Right cardiac atrium (tissue), 5 donors: ENCODE measurements at regions not wholly inside any gene's neighbourhood (a gene's known extent, or its start where the extent isn't known, plus 50 kb on each side); places are given as distances from the start of the nearest gene placed in this dataset.
"Not testable (repeated sequence)": the region's sequence is repeated elsewhere in the genome, so short reads cannot be mapped to it uniquely, and the experiment has no call there.

Experiments used
- ATAC-seq, 2 donors: fragments of 200-7000 bp; cut with Tn5 transposase; one replicate each; pipeline versions ENCODE4 v1.8.0 to v1.9.1; 2020; ENCODE audit warnings: moderate library complexity in 2 of 2, mild to moderate bottlenecking in 1 of 2
- DNase-seq, 3 donors: peaks; one replicate each; pipeline ENCODE4 v3.0.0-alpha.2; 2020
- H3K27ac ChIP-seq: one replicate; pipeline ENCODE4 v1.5.1; 2013; ENCODE audit warnings: mild to moderate bottlenecking, low read length, control low read depth, moderate library complexity
- H3K27me3 ChIP-seq: one replicate; pipeline ENCODE4 v1.6.1; 2013; ENCODE audit not compliant: control insufficient read depth, insufficient read depth
- H3K4me1 ChIP-seq: one replicate; pipeline ENCODE4 v1.6.1; 2013; ENCODE audit warnings: low read length; ENCODE audit not compliant: control insufficient read depth, insufficient read depth
- H3K4me3 ChIP-seq: one replicate; pipeline ENCODE4 v1.5.1; 2013; ENCODE audit warnings: low read length, control low read depth
- H3K9me3 ChIP-seq: one replicate; pipeline ENCODE4 v1.6.1; 2013; ENCODE audit warnings: low read length; ENCODE audit not compliant: control insufficient read depth
- WGBS: extraction: QIAGEN DNeasy Blood & Tissue Kit; methylation state at CpG from one replicate; pipeline ENCODE4 v1.1.7; 2013; 5-methylcytosine and 5-hydroxymethylcytosine counted together
- intact Hi-C, 4 donors: fragments of 100-400 bp; cut with DNase I; formaldehyde crosslinking; loops; one replicate each; pipeline versions ENCODE4 v1.11.0 to v1.14.0; 2022 to 2023
- donor health status: healthy with polysubstance abuse.
- donor health status: DM: no; HTN: yes; CAD: no.
- donor health status: DM: no; HTN: no; CAD: no.
- donor health status: DM: no; HTN: yes; CAD: no; lungs with severe emphysema.
- donor health status: DM: yes; HTN: yes; CAD: no.

GRCh38 chr2:91526083-91526482 lies 2834.6 kb downstream of the RPIA start:
- peak in 1 of 3 donors; percentile 3 for DNase-seq
- H3K4me3 ChIP-seq, H3K27me3 ChIP-seq, intact Hi-C loops, H3K27ac ChIP-seq, H3K4me1 ChIP-seq, H3K9me3 ChIP-seq, ATAC-seq: not testable (repeated sequence)
- 81% methylated on average over 2 of the region's 5 CpGs for WGBS

- H3K4me1 ChIP-seq, H3K27ac ChIP-seq, ATAC-seq, H3K9me3 ChIP-seq, H3K4me3 ChIP-seq, H3K27me3 ChIP-seq, intact Hi-C loops: not testable (repeated sequence)
- DNase-seq, result peak; percentile 8 to 46 (median 45)
- WGBS, result 90% methylated on average over 2 of the region's 2 CpGs
These were observed 2835.6 kb downstream of the RPIA start for GRCh38 chr2:91527056-91527455.

GRCh38 chr2:91527491-91528031 lies 2836.1 kb downstream of the RPIA start:
- DNase-seq, result peak; percentile 16 to 75 (median 51)
- H3K4me3 ChIP-seq, H3K4me1 ChIP-seq, H3K27ac ChIP-seq, H3K9me3 ChIP-seq, H3K27me3 ChIP-seq, intact Hi-C loops, ATAC-seq: not testable (repeated sequence)
- WGBS, result 91% methylated on average over 7 of the region's 7 CpGs

- ATAC-seq, H3K4me1 ChIP-seq, H3K4me3 ChIP-seq, H3K9me3 ChIP-seq, H3K27me3 ChIP-seq, H3K27ac ChIP-seq, intact Hi-C loops: not testable (repeated sequence)
- peak; percentile 7 to 48 (median 27) for DNase-seq
- 96% methylated on average over 2 of the region's 2 CpGs for WGBS
These were observed 2836.9 kb downstream of the RPIA start for GRCh38 chr2:91528361-91528760.

GRCh38 chr2:91536109-91536508 lies 2844.6 kb downstream of the RPIA start:
- intact Hi-C loops, H3K9me3 ChIP-seq, H3K27ac ChIP-seq, H3K27me3 ChIP-seq, ATAC-seq, H3K4me1 ChIP-seq, H3K4me3 ChIP-seq: not testable (repeated sequence)
- DNase-seq, result peak in 2 of 3 donors; percentile 13 to 14
- WGBS, result 58% methylated on average over 5 of the region's 7 CpGs

- 83% methylated on average over 15 of the region's 17 CpGs for WGBS
- H3K27me3 ChIP-seq, H3K9me3 ChIP-seq, H3K4me3 ChIP-seq, H3K27ac ChIP-seq, H3K4me1 ChIP-seq, ATAC-seq, intact Hi-C loops: not testable (repeated sequence)
- peak in 1 of 3 donors; percentile 15 for DNase-seq
These were observed 2845.2 kb downstream of the RPIA start for GRCh38 chr2:91536549-91537263.

- intact Hi-C loops, H3K4me3 ChIP-seq, ATAC-seq, H3K27me3 ChIP-seq, H3K9me3 ChIP-seq, H3K27ac ChIP-seq, H3K4me1 ChIP-seq: not testable (repeated sequence)
- DNase-seq, result peak in 1 of 3 donors; percentile 19
- 74% methylated on average over 6 of the region's 6 CpGs for WGBS
These were observed 2857.8 kb downstream of the RPIA start for GRCh38 chr2:91549316-91549715.

GRCh38 chr2:91558234-91558633 lies 2866.8 kb downstream of the RPIA start:
- not testable (repeated sequence) for H3K4me1 ChIP-seq, ATAC-seq

GRCh38 chr2:91559269-91559668 lies 2867.8 kb downstream of the RPIA start:
- H3K27me3 ChIP-seq, H3K4me1 ChIP-seq, intact Hi-C loops, H3K9me3 ChIP-seq, DNase-seq, H3K4me3 ChIP-seq, H3K27ac ChIP-seq, ATAC-seq: not testable (repeated sequence)
- WGBS, result no CpG with 5 or more reads among the region's 1 CpG

More at GRCh38 chr2:91558234-91558633, 2866.8 kb downstream of the RPIA start:
- intact Hi-C loops, H3K27me3 ChIP-seq, DNase-seq, H3K9me3 ChIP-seq, H3K27ac ChIP-seq, H3K4me3 ChIP-seq: not testable (repeated sequence)

GRCh38 chr2:91559886-91560614 lies 2868.6 kb downstream of the RPIA start:
- H3K4me3 ChIP-seq, H3K27me3 ChIP-seq, H3K9me3 ChIP-seq, H3K27ac ChIP-seq, DNase-seq, ATAC-seq, H3K4me1 ChIP-seq, intact Hi-C loops: not testable (repeated sequence)

- H3K27me3 ChIP-seq, H3K4me3 ChIP-seq, ATAC-seq, H3K9me3 ChIP-seq, intact Hi-C loops, H3K4me1 ChIP-seq, DNase-seq, H3K27ac ChIP-seq: not testable (repeated sequence)
- WGBS, result 71% methylated on average over 1 of the region's 2 CpGs
These were observed 2870.7 kb downstream of the RPIA start for GRCh38 chr2:91562184-91562583.
